ENCODE measurements at regions not wholly inside any gene's neighbourhood (a gene's known extent, or its start where the extent isn't known, plus 50 kb on each side); places are given as distances from the start of the nearest gene placed in this dataset.

GRCh38 chr1:209529233-209529632 is 54.3 kb upstream of the CAMK1G start:
- TF ChIP-seq, protein P1, sequence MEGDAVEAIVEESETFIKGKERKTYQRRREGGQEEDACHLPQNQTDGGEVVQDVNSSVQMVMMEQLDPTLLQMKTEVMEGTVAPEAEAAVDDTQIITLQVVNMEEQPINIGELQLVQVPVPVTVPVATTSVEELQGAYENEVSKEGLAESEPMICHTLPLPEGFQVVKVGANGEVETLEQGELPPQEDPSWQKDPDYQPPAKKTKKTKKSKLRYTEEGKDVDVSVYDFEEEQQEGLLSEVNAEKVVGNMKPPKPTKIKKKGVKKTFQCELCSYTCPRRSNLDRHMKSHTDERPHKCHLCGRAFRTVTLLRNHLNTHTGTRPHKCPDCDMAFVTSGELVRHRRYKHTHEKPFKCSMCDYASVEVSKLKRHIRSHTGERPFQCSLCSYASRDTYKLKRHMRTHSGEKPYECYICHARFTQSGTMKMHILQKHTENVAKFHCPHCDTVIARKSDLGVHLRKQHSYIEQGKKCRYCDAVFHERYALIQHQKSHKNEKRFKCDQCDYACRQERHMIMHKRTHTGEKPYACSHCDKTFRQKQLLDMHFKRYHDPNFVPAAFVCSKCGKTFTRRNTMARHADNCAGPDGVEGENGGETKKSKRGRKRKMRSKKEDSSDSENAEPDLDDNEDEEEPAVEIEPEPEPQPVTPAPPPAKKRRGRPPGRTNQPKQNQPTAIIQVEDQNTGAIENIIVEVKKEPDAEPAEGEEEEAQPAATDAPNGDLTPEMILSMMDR (IDR thresholded peaks at IDR 0.05), result no peak
- no peak for TF ChIP-seq ZFX (IDR thresholded peaks at IDR 0.05; ENCODE audit: borderline replicate concordance)
- H3K27ac ChIP-seq, result no peak overlapping the region

- TF ChIP-seq, protein P1 (IDR thresholded peaks at IDR 0.05), result no peak
- TF ChIP-seq ZFX (IDR thresholded peaks at IDR 0.05; ENCODE audit: borderline replicate concordance), result no peak
- H3K27ac ChIP-seq, result no peak overlapping the region
Observed at GRCh38 chr1:209531006-209531405, 52.5 kb upstream of the CAMK1G start.

GRCh38 chr1:209531549-209531948 is 52.0 kb upstream of the CAMK1G start:
- no peak for TF ChIP-seq ZFX (IDR thresholded peaks at IDR 0.05; ENCODE audit: borderline replicate concordance)
- TF ChIP-seq, protein P1 (IDR thresholded peaks at IDR 0.05), result no peak
- no peak overlapping the region for H3K27ac ChIP-seq
